Ammon's horn (tissue), 1 donor: ENCODE measurements at regions not wholly inside any gene's neighbourhood (a gene's known extent, or its start where the extent isn't known, plus 50 kb on each side); places are given as distances from the start of the nearest gene placed in this dataset.
"Not testable (repeated sequence)": the region's sequence is repeated elsewhere in the genome, so short reads cannot be mapped to it uniquely, and the experiment has no call there.

Experiments
- DNase-seq: peaks from one replicate; pipeline ENCODE4 v3.0.0-alpha.2; 2016; ENCODE audit warnings: low spot score

GRCh38 chr3:166307756-166308350 lies 470.6 kb upstream of the BCHE start:
- no peak for DNase-seq

- DNase-seq, result no peak
Observed at GRCh38 chr3:166304584-166304983, 467.4 kb upstream of the BCHE start.

- DNase-seq, result no peak
Observed at GRCh38 chr3:166303681-166304080, 466.5 kb upstream of the BCHE start.

- no peak for DNase-seq
Observed at GRCh38 chr3:166302331-166302730, 465.1 kb upstream of the BCHE start.

- no peak for DNase-seq
Observed at GRCh38 chr3:166296179-166296783, 459.1 kb upstream of the BCHE start.

- peak; percentile 2 for DNase-seq
Observed at GRCh38 chr3:166291186-166291955, 454.1 kb upstream of the BCHE start.

- DNase-seq, result no peak
Observed at GRCh38 chr3:166285001-166285400, 447.8 kb upstream of the BCHE start.

GRCh38 chr3:166283840-166284239 lies 446.6 kb upstream of the BCHE start:
- DNase-seq, result peak; percentile 72

GRCh38 chr3:166282931-166283330 lies 445.7 kb upstream of the BCHE start:
- DNase-seq, result no peak

GRCh38 chr3:166279636-166280035 lies 442.4 kb upstream of the BCHE start:
- no peak for DNase-seq

GRCh38 chr3:166275024-166275390 lies 437.8 kb upstream of the BCHE start:
- no peak for DNase-seq

GRCh38 chr3:166274351-166275023 lies 437.3 kb upstream of the BCHE start:
- DNase-seq, result no peak

- no peak for DNase-seq
Observed at GRCh38 chr3:166270429-166270828, 433.2 kb upstream of the BCHE start.

- DNase-seq, result no peak
Observed at GRCh38 chr3:166265153-166265552, 427.9 kb upstream of the BCHE start.

- DNase-seq, result no peak
Observed at GRCh38 chr3:166263460-166263859, 426.2 kb upstream of the BCHE start.

GRCh38 chr3:166258293-166258850 lies 421.1 kb upstream of the BCHE start:
- not testable (repeated sequence) for DNase-seq

- DNase-seq, result no peak
Observed at GRCh38 chr3:166257715-166258114, 420.5 kb upstream of the BCHE start.

GRCh38 chr3:166248784-166249183 lies 411.6 kb upstream of the BCHE start:
- DNase-seq, result no peak

GRCh38 chr3:166243511-166243910 lies 406.3 kb upstream of the BCHE start:
- no peak for DNase-seq

- no peak for DNase-seq
Observed at GRCh38 chr3:166223120-166223519, 385.9 kb upstream of the BCHE start.

GRCh38 chr3:166211451-166211850 lies 374.2 kb upstream of the BCHE start:
- no peak for DNase-seq

GRCh38 chr3:166209701-166210100 lies 372.5 kb upstream of the BCHE start:
- no peak for DNase-seq

GRCh38 chr3:166205158-166205557 lies 367.9 kb upstream of the BCHE start:
- no peak for DNase-seq
